ENCODE measurements at regions not wholly inside any gene's neighbourhood (a gene's known extent, or its start where the extent isn't known, plus 50 kb on each side); places are given as distances from the start of the nearest gene placed in this dataset.

DNA sequence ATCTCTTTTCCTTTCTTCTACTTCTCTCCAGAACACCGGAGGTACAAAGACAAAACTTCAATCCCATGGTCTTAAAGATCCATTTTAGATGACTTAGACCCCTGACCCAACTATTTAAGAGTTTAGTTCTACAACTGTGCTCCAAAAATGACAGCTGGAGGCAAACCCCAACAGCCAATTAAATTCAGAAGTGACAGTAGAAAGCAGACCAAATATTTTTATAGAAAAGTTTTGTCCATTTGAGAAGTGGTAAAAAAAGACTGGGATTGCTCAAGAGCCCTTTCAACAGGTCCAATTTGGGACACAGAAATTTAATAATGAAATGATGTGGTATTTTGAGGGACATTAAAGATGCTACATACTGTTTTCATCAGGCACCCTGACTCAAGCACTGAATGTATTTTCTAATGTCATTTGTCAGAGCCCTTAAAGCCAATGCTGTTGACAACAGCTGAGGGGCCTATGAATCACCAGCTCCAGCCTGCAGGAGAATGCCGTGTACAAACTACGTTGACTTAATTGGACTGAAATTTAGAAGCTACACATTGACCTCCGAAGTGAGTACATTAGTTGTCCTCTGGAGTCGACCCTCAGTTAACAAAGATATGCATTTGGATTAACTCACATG, 147.5 kb upstream of the PIK3R1 start:
- no peaks in the 10 kb centered on the region for H3K36me3 ChIP-seq (replicated peaks in 1 of 2; ENCODE audit: control extremely low read depth in 1 of 2, control insufficient read depth in 1 of 2, extremely low read depth in 1 of 2, insufficient read depth in 2 of 2, low read length in 1 of 2)
- ChIA-PET CTCF (no interaction called here), POLR2A (no interaction called here)
- intact Hi-C loops (cut with micrococcal nuclease): loop anchor here (10.0 kb wide), 1 partner anchor 103 kb away; no protein-coding TSS in a partner anchor
- no peak for DNase-seq
- H3K27me3 ChIP-seq (replicated peaks in 1 of 4; ENCODE audit: control extremely low read depth in 1 of 4, control insufficient read depth in 3 of 4, insufficient read depth in 4 of 4, low read length in 3 of 4): no peaks in the 10 kb centered on the region
- H3K4me3 ChIP-seq (ENCODE audit: control extremely low read depth in 1 of 5, extremely low read depth in 1 of 5, insufficient read depth in 1 of 5, low read depth in 2 of 5, low read length in 4 of 5): no peak overlapping the region
- Mint-ChIP-seq H3K9me3 (ENCODE audit: insufficient read depth) (peaks cover 5% of the 10 kb centered on the region), H3K27ac (no peak overlapping the region), H3K4me1 (peaks cover 2% of the 10 kb centered on the region), H3K4me3 (no peak overlapping the region), H3K27me3 (peaks cover 3% of the 10 kb centered on the region)
- peaks cover 0 to 7% (median 2%) of the 10 kb centered on the region in 3 donors for H3K9me3 ChIP-seq (ENCODE audit: control extremely low read depth in 1 of 3, control insufficient read depth in 2 of 3, insufficient read depth in 1 of 3, low read length in 2 of 3)
- no peaks in the 10 kb centered on the region for H3K4me1 ChIP-seq (ENCODE audit: control insufficient read depth in 2 of 2, insufficient read depth in 2 of 2, low read length in 2 of 2)
- TF ChIP-seq EZH2 (IDR thresholded peaks at IDR 0.05; ENCODE audit: borderline replicate concordance, insufficient read depth, low read depth, low read length, poor library complexity, severe bottlenecking): no peak
- TF ChIP-seq, protein P1, sequence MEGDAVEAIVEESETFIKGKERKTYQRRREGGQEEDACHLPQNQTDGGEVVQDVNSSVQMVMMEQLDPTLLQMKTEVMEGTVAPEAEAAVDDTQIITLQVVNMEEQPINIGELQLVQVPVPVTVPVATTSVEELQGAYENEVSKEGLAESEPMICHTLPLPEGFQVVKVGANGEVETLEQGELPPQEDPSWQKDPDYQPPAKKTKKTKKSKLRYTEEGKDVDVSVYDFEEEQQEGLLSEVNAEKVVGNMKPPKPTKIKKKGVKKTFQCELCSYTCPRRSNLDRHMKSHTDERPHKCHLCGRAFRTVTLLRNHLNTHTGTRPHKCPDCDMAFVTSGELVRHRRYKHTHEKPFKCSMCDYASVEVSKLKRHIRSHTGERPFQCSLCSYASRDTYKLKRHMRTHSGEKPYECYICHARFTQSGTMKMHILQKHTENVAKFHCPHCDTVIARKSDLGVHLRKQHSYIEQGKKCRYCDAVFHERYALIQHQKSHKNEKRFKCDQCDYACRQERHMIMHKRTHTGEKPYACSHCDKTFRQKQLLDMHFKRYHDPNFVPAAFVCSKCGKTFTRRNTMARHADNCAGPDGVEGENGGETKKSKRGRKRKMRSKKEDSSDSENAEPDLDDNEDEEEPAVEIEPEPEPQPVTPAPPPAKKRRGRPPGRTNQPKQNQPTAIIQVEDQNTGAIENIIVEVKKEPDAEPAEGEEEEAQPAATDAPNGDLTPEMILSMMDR (IDR thresholded peaks at IDR 0.05): no peak
- 88% methylated on average over 5 of the region's 5 CpGs for WGBS (ENCODE audit: insufficient coverage)
- H3K27ac ChIP-seq (ENCODE audit: low read length in 2 of 2): no peak overlapping the region
- H3K9ac ChIP-seq (ENCODE audit: low read length): no peak overlapping the region
- no peaks in the 10 kb centered on the region for H4K20me1 ChIP-seq (ENCODE audit: control insufficient read depth, insufficient read depth, low read length, poor library complexity, severe bottlenecking)
- ATAC-seq (ENCODE audit: low read depth): no peak
- H3K4me2 ChIP-seq (replicated peaks; ENCODE audit: low read depth, low read length, poor library complexity, severe bottlenecking): no peak overlapping the region
- H3K79me2 ChIP-seq (ENCODE audit: control insufficient read depth, insufficient read depth, low read length): no peaks in the 10 kb centered on the region
- H2AFZ ChIP-seq (ENCODE audit: insufficient read depth, low read depth, low read length, poor library complexity, severe bottlenecking): no peak overlapping the region

DNA sequence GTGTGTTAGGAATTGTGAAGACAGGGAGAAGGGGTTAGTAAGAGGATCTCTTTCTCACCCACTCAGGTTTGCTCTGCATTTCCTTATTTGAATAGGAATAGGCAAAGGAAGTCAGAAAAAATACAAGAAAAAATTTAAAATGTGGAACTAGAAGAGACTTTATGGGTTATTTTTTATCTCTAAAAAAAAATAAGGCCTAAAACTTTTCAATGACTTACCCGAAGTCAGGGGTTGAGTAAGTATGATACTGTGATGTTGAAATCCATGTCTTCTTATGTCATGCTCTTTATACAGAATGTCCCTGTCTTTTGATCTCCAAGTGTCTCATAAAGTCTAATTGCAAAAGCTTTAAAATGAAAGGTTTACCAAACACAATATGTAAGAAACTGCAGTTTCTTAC, 148.3 kb upstream of the PIK3R1 start:
- Histone ChIP-seq H3K27me3 (replicated peaks in 1 of 4; ENCODE audit: control extremely low read depth in 1 of 4, control insufficient read depth in 3 of 4, insufficient read depth in 4 of 4, low read length in 3 of 4) (no peaks in the 10 kb centered on the region), H3K4me1 (ENCODE audit: control insufficient read depth in 2 of 2, insufficient read depth in 2 of 2, low read length in 2 of 2) (no peaks in the 10 kb centered on the region), H3K9ac (ENCODE audit: low read length) (no peak overlapping the region), H3K36me3 (replicated peaks in 1 of 2; ENCODE audit: control extremely low read depth in 1 of 2, control insufficient read depth in 1 of 2, extremely low read depth in 1 of 2, insufficient read depth in 2 of 2, low read length in 1 of 2) (no peaks in the 10 kb centered on the region), H3K9me3 (ENCODE audit: control extremely low read depth in 1 of 3, control insufficient read depth in 2 of 3, insufficient read depth in 1 of 3, low read length in 2 of 3) (peaks cover 0 to 7% (median 2%) of the 10 kb centered on the region in 3 donors), H3K4me3 (ENCODE audit: control extremely low read depth in 1 of 5, extremely low read depth in 1 of 5, insufficient read depth in 1 of 5, low read depth in 2 of 5, low read length in 4 of 5) (no peak overlapping the region), H3K79me2 (ENCODE audit: control insufficient read depth, insufficient read depth, low read length) (no peaks in the 10 kb centered on the region), H4K20me1 (ENCODE audit: control insufficient read depth, insufficient read depth, low read length, poor library complexity, severe bottlenecking) (no peaks in the 10 kb centered on the region), H2AFZ (ENCODE audit: insufficient read depth, low read depth, low read length, poor library complexity, severe bottlenecking) (no peak overlapping the region), H3K27ac (ENCODE audit: low read length in 2 of 2) (no peak overlapping the region), H3K4me2 (replicated peaks; ENCODE audit: low read depth, low read length, poor library complexity, severe bottlenecking) (no peak overlapping the region)
- Mint-ChIP-seq H3K27ac (no peak overlapping the region), H3K4me3 (no peak overlapping the region), H3K9me3 (ENCODE audit: insufficient read depth) (peaks cover 5% of the 10 kb centered on the region), H3K27me3 (peaks cover 6% of the 10 kb centered on the region), H3K4me1 (peaks cover 2% of the 10 kb centered on the region)
- WGBS (ENCODE audit: insufficient coverage): no CpG with 5 or more reads among the region's 1 CpG
- intact Hi-C loops (cut with micrococcal nuclease): loop anchor here (10.0 kb wide), 1 partner anchor 102 kb away; no protein-coding TSS in a partner anchor
- POLR2A ChIA-PET: no interaction called here
- no peak for DNase-seq
- CTCF ChIA-PET: no interaction called here
- ATAC-seq (ENCODE audit: low read depth): no peak
- TF ChIP-seq, protein P1 (IDR thresholded peaks at IDR 0.05): no peak
- TF ChIP-seq EZH2 (IDR thresholded peaks at IDR 0.05; ENCODE audit: borderline replicate concordance, insufficient read depth, low read depth, low read length, poor library complexity, severe bottlenecking): no peak

All from B cell (primary cell).